Central memory CD4-positive, alpha-beta T cell (primary cell): ENCODE measurements at regions not wholly inside any gene's neighbourhood (a gene's known extent, or its start where the extent isn't known, plus 50 kb on each side); places are given as distances from the start of the nearest gene placed in this dataset.

Experiments used
- DNase-seq: peaks from one replicate; pipeline ENCODE4 v3.0.0; 2022

DNA sequence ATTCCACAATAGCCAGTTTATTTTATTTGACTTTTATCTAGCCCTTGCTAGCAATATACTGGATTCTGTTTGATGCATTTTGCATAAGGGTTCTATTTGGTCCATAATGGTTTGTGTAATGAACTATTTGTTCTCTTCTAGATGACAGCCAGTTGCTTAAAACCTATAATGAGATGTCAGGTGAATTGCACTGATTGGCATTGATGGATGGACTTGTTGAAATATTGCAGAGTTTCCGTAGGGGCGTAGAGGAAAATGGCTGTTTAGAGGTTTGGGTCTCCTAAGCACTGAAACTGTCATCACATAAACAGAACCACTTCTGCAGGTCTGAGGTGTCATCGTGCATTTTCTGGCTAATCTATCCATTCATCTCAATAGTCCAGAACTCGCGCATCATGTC is 124.9 kb upstream of the HDAC9 start:
- DNase-seq, result no peak

DNA sequence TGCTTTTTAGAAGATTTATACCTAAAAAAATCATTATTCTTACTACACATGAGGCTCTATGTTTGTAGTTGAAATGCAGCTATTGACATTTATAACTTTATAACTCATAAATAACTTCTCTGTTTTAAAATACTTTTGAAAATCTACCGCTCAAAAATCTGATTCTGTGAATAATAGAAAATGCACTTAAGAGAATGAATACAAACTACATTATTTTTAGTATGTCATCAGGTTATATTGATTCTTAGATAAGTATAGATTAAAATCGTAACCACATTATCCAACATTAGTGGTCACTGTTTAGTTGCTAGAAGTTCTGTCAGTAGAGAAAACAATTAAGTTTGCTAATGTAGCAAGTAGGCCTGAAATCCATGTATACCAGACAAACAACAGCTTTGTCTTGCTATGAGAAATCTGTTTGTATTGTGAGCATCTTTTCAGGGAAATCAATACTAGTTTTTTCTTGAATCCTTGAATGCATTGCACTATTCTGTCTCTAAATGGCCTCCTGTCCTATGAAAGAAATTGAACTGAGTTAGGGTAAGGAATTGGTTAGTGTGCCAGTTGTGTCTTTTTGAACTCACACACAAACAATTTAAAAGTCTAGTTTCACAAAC is 116.5 kb upstream of the HDAC9 start:
- DNase-seq, result no peak

DNA sequence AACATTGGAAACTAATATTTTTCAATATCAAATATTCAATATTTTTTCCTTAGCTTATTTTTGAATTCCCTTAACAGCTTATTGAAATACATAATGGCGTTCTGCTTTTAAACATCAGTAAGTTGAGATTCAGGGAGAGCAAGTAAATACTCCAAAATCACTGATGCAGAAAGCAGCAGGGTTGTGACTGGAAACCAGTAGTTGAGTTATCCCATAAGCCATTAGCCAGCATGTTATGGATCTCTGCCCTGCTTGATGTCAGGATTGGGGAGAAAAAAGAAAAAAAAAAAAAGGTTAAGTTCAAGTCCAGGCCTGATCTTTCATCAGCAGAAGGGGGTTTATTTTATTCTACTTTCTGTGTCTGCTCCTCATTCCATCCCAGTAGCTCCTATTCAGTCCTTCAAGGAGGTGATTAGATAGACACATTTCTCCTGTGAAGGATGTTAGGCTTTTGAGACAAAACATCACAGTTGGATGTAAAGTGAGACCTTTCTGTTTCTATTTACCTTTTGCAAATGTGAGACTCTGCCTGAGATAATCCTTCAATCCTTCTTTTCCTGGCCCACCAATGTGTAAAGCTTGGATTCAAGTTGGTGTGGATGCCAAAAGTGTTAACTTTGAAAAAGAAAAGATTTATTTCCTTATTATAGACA is 110.9 kb upstream of the HDAC9 start:
- no peak for DNase-seq

DNA sequence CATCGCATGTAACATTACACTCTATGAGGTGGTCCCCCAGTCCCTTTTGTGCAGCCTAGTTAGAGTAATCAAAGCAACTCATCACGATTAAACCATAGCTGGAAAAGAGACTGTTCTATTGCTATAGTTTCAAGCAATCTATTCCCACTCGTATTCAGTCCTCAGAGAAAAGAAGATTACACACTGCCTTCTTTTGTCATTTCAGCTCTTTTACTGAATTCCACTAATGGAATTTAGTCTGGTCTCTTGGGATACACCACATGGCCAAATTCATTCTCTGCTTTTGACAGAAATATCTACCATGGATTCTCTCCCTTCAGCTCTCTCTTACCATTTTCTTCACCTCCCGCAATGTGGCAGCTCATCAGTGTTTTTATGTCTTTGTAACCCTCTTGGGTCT is 108.9 kb upstream of the HDAC9 start:
- no peak for DNase-seq

DNA sequence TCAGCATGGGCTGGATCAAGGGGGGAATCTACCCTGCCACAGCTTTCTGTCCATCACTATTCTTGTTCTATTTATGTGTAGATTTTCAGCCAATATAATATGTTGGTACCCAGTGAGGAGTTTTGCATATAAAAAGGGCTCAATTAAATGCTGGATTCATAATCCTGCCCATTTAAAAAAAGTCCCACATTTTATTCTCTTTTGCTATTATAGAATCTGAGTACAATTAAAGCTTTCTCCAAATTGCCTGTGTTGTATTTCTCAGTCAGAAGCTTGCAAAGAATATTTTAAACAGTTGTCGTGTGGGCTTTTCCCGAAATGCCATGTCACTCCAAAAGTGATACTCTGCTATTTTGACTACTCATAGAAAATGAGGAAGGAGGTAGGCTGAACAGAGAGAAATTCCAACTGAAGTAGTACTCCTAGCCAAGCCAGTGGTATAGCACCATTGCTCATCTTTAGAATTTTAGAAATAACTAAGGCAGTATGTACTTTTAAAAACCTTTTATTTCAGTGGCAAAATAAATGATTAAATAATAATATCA is 108.3 kb upstream of the HDAC9 start:
- DNase-seq, result no peak

DNA sequence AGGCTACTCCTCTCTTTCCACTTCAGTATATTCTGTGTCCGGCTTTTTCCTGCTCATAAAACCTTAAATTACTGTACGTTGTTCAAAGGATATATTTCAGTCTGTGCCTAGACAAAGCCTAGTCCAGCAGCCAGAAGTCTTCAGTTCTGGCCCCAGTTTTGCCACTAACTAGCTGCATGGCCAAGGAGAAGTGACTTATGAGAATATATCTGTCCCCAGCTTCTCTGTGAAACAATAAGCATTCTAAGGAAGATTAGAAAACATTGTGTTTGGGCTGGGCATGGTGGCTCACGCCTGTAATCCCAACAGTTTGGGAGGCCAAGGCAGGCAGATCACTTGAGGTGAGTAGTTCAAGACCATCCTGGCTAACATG is 105.0 kb upstream of the HDAC9 start:
- DNase-seq, result no peak

DNA sequence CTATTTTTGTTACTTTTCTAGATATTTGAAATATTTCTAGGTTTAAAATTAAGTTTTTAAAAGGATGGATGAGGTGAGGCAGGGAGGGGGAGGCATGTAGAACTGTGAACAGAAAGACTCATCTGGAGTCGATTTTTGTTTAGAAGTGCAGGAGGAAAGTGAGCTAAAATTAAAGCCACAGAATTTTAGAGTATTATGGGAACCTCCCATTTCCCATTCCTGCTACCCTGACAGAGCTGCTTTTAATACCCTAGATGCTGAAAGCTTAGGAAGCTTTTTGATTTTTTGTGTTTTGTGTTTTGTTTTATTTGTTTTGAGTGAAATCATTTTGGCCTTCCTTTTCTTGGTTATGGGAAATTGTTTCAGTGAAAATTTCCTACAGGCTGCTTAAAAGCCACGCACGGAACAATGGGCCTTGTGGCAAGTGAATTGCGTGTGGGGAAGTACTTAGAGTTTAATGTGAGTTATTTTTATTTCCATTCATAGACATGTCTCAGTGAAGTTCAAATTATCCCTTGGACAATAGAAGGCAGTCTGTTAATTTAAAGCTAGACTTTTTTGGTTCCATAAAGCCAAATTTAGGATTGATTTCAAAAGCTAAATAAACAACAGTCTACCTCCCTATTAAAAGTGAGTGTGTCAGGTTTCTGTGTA is 102.0 kb upstream of the HDAC9 start:
- no peak for DNase-seq

DNA sequence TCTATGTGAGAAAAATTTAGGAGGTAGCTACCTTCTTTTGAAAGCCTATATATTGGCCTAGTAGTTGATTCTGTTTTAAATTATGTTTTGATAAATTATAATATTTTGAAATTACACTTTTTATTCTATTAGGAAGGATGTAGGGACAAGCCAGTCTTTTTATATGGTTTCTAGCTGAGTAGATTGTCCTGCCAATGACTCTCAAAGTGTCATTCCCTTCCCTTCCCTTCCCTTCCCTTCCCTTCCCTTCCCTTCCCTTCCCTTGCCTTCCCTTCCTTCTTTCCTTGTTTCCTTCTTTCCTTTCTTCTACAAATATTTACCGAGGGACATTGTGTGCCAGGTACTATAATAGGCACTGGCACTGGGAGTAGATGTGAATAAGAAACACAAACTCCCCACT is 99.7 kb upstream of the HDAC9 start:
- DNase-seq, result no peak

DNA sequence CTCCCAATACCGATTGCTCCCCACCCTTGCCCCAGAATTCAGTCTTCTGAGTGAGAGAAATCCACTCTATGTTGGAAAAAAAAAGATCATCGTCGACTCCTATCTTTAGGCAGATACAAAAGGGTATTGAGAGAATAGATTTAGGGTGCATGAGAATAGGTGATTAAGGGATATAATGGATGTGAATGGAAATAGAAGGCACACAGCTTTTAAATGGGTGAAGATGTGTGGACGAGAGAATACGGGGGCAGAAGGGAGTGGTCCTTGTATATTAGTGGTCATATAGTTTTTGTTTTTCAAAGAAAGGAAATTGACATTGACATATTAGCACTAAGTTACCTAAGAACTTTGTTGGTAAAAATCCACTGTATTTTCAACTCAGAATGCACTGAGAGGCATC is 98.6 kb upstream of the HDAC9 start:
- no peak for DNase-seq

DNA sequence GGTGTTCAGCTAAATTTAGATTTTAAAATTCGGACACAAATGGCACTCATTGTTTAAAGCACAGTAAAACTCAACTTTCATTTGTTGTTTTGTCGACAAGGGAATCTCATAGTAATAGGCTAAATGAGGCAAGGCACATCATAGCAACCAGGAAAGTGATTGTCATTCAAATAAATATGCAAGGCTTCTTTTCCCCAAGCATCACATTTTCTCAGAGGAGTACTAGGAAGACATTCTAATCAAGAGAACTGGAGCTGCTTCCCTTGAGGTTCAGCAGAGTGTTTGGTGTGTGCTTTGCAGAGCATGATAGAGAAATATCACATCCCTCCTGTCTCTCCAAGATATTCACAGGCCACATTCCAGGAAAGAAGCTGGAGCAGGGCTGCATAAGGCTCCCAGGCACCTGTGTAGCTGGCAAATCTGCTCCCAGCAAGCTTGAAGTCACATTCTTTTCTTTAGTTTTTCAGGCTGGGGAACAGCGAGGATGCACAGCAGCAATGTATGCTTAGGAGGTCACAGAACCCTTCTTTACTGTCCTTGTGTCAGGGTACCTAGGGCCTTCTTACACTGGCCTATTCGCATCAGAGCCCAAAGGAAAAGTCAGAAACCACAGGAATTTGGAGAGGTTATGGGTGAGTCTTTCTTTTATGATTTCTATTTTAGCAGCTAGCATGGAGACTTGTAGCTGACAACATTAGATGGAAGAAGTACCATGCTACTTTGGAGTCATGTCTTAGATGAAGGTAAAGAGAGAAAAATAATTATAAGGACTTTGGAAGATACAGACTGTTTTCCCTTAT is 95.9 kb upstream of the HDAC9 start:
- DNase-seq, result no peak

DNA sequence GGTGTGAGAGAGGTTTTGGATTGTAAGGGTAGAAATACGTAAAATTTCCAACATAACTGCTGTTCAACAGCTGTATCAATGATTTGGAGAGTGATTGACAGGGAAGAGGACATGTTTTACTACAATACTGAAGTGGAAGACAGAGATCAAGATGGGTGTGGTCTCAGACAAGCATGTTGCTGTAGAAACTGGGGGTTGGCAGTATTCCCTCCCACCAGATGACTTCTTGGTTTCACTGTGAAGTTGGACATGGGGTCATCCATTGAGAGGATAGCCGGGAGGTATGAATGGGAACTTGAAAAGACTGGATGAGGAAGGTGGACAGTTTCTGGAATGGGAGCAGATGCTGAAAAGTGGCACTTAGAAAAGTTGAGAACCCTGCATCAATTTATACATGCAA is 95.3 kb upstream of the HDAC9 start:
- DNase-seq, result no peak

DNA sequence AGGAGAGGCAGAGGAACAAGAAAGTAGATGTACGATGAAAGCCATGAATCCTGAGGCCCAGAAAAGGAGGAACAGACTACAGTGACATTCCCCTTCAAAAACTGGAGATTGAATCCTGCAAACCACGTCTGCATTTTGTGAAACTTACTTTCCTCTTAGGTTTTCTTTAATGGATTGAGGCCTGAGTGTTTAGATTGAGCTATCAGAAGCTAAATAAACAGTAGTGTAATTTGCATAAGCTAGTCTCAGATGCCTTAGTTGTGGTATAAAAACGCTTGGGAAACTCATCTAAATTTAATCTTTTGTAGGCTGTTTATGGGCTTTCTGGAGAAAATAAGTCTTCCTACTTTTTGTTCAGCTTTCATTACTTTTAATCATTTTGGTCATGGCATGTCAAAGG is 94.8 kb upstream of the HDAC9 start:
- DNase-seq, result no peak

DNA sequence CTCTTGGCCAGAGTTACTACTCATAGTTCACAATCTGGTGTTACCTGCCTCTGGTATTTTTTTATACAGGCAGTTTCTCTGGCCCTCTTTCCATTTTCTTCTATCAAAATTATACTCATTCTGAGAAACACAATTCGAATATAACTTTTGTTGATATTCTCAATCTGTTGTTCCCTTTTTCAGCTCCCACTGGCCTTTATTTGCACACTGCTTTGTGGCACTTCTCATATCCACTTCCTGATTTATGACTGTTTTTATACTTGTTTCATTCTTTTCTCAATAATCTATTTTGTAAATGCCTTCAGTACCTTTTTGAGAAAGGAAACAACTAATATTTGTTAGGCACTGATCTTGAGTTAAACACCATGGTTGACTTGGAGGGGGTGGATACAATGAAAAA is 93.8 kb upstream of the HDAC9 start:
- DNase-seq, result no peak

DNA sequence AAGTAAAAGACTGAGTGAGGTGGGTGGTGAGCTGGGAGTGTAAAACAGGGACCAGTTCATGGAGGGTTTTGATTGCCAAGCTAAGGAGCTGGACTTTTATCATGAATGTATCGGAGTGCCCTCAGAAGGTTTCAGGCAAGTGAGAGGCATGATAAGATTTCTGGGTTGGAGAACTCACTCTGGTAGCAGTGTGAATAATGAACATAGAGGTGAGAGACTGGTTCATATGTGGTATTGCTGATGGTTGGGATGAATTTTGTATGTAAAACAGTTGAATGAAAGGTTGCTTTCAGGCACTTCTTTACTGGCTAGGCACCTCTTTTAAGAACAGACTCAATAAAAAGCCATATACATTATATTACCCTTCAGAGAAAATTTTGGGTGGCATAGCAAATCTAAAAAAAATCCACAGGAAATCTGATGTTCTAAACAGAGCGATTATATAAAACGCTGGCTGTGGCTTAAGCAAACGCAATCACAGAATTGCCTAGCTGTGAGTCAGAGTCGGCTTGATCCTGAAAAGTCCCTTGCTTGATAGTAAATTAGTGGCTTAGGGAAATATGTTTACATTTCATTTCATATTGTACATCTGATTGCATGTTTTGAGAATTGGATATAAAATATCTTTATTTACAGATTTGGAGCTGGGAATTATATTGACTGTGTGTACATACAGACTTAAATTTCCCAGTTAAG is 92.9 kb upstream of the HDAC9 start:
- no peak for DNase-seq

DNA sequence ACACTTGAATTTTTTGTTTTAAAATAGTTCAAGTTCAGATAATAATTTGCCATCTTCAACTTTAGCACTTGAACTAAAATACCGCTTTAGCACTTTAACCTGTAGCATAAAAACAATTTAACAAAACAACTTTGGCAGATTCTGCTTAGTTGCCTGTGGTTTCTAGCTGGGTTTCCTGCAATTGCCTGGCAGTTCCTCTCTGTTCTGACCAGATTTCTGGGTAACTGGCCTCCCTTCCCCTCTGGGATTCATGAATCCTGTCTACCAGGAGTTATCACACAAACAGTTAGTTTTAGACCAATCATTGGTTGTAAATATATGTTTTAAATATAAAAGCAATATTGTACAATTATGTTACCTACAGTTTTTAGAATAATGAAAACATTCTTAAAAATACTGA is 89.8 kb upstream of the HDAC9 start:
- DNase-seq, result no peak

DNA sequence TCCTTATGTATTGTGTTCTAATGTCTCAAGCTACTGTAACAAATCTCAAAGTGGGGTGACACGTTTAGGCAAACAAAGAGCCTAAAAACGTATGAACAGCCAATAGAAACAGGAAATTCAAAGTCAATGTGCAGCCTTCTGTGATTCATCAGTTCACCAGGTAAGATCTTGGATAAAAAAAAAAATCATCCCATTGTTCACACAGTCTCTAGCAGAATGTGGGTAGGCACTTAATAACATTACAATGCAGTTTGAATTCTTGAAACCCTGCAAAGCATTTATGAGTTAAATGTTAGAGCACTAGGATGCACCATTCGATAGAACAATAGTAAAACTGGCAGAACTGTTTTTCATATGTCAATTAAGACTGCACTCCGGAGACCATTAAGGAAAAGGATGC is 88.2 kb upstream of the HDAC9 start:
- DNase-seq, result no peak

DNA sequence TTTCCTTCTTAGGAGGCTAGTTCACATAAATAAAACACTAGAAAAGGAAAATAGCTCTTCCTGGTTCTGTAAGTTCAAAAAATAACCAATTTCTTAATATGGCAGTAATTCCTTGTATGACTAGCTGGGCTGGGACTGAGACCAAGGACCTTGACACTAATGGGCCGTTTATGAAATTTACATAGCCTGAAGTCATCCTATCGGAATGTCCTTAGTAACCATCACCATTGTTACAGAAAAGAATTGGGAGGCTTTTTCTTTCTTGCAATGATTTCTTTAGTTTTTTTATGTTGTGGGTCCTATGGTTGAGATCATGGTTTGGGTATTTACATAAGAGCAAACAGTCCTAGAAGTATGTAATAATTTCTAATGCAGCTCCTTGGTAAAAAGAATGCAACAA is 87.1 kb upstream of the HDAC9 start:
- DNase-seq, result no peak

DNA sequence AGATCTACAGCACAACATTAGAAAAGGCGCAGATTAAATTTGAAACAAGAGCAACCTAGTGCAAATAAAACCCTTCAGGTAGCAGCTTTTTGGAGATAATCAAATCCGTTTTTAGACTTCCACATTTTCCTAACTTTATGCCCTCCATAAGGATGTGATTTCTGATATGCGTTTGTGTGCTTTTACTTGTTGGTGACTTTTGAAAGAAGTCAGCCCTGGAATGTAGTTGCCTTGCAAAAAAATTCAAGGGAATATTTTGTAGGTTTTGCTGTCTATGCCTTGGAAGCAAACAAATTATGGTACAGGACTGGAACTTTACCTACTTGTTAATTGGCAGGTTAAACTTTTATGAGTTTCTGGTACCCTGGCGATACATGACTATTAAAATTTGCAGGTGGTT is 86.7 kb upstream of the HDAC9 start:
- no peak for DNase-seq

DNA sequence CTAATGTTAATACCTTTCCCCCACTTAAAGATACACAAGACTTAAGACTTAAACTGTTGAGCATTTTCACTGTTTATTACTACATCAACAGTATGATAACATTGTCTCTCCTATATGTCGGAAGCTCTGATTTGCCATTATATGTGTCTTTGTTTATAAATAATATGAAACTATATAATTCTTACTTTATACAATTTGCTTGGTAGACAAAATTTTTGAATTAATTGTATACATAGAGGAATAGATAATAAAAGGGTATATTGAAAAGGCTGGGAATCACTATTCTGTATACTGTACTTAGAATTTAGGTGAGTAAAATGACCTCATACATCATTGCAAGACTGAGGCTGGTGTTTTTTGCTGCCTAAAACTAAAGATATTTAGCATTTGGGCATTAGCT is 82.1 kb upstream of the HDAC9 start:
- DNase-seq, result no peak

DNA sequence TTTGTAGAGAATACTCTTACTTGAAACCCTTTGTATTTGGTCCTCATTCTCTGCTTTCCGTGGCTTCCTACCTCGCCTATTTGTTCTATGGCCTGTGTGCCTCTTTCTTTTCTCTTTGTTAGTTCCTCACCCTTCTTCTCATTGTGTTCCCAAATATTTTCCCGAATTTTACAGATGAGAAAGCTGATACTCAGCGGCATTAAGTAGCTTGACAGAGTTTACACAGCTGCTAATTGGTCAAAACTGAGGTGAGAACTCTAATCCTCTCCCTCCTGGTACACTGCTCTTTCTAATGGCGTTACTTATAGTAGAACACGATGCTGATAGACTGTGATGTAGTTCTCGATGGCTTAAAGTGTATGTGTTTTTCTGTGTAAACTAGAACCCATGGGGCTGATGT is 80.7 kb upstream of the HDAC9 start:
- no peak for DNase-seq

DNA sequence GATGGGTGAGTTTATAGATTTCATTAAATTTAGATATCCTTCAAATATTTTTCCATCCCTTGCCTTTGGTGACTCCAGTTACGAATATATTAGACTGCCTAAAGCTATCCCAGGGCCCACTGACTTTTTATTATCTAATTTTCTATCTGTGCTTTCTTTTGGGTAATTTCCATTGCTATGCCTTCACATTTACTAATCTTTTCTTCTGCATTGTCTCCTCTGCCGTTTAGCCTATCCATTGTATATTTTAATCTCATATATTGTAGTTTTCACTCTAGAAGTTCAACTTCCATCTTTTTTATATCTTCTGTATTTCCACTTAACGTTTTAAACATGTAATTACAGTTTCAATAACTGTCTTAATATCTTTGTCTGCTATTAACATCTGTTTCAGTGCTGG is 78.6 kb upstream of the HDAC9 start:
- no peak for DNase-seq

DNA sequence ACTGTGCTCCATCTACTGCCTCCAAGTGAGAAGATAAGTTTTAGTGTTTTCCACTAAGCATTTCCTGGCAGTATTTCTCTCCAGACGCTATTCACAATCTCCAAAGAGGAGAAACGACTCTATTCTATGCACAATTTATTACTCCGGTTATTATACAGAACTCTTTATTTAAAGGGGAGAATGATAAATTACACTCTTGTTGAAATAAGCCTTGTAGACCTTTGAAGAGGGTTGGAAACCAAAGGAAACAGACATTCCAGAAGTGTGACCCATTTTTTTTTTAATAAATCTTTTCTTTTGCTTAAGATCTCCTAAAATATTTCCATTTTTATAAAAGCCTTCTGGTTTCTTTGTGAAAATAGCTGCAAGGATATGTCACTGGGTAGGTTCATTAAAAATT is 76.1 kb upstream of the HDAC9 start:
- DNase-seq, result no peak

DNA sequence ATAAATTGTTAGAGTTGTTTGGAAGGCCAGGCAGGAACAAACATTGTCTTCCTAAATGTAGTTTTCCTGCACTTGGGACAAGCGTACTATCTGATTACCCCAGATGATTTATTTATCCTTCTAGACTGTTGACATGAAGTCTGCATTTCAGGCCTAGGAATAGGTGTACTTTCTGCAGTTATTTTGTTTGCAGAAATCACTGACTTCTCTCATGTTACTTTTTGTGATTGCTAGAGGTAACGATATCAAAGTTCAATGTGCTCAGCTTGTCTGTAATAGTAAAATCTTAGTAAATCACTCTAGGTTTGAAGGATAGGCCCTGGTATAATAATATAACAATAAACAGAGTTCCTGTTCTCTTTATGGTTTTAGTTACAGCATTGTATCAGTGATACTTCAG is 75.4 kb upstream of the HDAC9 start:
- DNase-seq, result no peak
